Left forelimb (tissue), 1 donor: ENCODE measurements at regions not wholly inside any gene's neighbourhood (a gene's known extent, or its start where the extent isn't known, plus 50 kb on each side); places are given as distances from the start of the nearest gene placed in this dataset.
"Not testable (repeated sequence)": the region's sequence is repeated elsewhere in the genome, so short reads cannot be mapped to it uniquely, and the experiment has no call there.

Source experiments
- DNase-seq: peaks from one replicate; pipeline ENCODE4 v3.0.0-alpha.2; 2018; ENCODE audit warnings: low spot score

DNA sequence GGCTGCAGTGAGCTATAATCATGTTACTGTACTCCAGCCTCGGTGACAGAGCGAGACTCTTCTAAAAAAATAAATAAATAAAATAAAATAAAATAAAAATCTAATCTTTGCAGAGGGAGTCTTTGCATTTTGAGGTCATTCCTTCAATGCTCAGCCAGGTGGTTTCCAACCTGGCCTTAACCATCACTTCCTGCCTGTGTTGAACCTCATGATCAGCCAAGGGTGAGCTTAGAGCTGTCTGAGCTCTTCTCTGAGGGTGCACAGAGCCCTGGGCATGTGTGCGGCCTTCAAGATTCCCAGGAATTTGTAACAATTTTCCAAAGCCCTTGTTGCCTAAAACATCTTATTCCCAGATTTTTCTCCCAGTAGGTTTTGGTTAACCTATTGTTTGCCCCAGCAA lies 94.3 kb downstream of the KCNJ12 start:
- not testable (repeated sequence) for DNase-seq

DNA sequence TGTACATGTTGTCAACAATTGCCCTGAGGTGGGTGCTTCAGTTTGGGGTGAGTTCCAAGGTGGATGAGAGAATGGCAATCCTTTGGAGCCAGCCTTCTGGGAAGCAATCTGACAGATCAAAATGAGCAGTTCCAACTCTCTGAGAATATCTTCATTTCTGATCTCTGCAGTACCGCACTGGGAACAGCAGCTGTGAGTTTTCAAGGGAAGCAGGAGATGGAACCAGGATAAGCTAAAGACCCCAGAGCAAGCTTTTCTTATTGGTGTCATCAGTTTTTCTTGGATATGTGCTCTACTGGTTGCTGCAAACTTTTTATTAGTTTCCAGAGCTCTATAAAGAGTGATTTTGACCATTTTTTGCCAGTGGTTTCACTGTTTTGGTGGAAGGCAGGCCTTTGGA lies 94.7 kb downstream of the KCNJ12 start:
- DNase-seq, result no peak

GRCh38 chr17:21474815-21475214 lies 98.7 kb downstream of the KCNJ12 start:
- DNase-seq, result no peak

DNA sequence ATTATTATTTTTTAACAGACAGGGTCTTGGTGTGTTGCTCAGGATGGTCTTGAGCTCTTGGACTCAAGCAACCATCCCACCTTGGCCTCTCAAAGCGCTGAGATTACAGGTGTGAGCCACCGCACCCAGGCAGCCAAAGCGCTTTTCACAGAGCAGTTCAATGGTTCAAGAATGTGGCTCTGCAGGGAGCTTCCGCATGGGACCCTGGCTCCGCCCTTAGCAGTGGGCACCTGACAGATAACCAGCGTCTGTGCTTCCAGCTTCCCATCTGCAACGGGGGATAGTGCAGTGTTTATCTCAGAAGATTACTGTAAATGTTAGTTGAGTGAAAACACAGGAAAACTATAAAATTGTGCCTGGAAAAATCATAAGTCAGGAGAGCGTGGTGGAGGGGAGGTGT lies 99.4 kb downstream of the KCNJ12 start:
- no peak for DNase-seq

DNA sequence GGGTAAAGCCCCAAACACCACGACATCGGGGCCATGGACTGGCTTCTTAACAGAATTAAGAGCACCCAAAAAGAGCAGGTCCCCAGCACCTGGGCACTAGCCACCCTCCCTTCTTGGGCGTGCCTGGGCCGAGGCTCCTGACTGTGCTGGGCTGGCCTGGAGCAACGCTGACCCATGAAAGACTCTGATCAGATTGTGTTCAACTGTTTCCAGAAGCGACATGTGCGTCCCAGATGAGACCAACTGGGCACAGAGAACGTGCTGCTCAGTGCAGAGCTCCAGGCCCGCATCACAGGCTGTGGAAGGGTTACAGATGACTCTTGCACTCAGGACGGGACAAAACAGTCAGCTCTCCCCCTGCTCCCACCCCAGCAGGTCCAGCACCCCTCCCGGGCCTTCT lies 100.7 kb downstream of the KCNJ12 start:
- DNase-seq, result no peak

DNA sequence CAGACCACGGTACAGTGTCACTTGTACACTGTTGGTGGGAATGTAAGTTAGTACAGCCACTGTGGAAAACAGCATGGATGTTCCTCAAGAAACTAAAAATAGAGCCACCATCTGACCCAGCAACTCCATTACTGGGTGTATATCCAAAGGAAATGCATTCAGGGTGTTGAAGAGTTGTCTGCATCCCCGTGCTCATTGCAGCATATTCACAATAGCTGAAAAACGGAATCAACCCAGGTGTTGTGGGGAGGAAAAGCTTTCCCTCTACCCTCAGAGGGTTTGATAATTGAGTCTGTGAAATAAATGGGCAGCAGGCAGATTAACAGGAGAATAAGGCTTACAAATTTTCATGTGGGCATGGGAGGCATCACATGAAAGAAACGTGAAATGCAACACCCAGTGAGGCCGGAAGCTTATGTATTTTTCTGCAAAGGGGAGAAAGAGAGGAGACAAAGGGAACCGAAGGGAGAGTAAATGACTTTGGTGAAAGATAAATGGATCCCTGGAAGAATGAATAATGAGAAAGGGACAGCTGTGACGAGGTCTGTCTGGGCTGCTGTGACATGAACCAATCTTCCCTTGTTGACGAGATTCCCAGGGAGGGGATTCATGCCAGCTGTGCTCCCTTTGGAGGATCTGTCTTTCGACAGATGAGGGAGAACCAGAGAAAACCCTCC lies 106.2 kb downstream of the KCNJ12 start:
- DNase-seq, result no peak

DNA sequence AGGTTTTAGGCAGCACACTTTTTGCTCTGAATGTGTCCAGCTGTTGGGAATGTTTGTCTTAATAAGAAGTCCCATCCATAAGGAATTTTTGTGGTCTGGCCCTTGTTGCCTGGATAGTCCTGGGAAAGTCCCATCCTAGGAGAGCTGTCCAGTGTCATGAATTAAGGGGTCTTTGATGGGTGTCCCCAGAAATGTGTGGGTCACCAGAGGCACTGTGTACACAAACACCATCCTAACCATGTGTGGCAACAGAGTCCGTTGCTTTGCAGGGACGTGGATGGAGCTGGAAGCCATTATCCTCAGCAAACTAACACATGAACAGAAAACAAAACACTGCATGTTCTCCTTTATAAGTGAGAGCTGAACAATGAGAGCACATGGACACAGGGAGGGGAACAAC lies 111.9 kb downstream of the KCNJ12 start:
- DNase-seq, result not testable (repeated sequence)

- DNase-seq, result no peak
These were observed 117.8 kb downstream of the KCNJ12 start for GRCh38 chr17:21493993-21494392.

- no peak for DNase-seq
These were observed 119.1 kb downstream of the KCNJ12 start for GRCh38 chr17:21495281-21495680.

DNA sequence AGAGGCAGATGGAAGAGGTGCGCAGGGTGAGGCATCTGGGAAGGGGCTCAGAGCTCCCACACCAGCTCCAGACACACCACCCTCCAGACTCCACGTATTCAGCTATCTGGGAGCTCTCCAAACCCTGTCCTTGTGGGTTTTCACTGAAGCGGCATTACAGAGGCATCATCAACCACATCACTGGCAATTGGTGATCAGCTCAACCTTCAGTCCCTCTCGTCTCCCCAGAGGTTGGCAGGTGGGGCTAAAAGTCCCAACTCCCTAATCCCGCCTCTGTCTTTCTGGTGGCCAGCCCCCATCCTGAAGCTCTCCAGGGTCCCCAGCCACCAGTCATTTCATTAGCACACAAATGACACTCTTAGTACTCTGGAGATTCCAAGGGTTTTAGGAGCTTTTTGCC lies 123.9 kb downstream of the KCNJ12 start:
- no peak for DNase-seq

GRCh38 chr17:21501927-21502700 lies 126.0 kb downstream of the KCNJ12 start:
- DNase-seq, result not testable (repeated sequence)

- DNase-seq, result no peak
These were observed 130.0 kb downstream of the KCNJ12 start for GRCh38 chr17:21505819-21506815.

- not testable (repeated sequence) for DNase-seq
These were observed 131.6 kb downstream of the KCNJ12 start for GRCh38 chr17:21507806-21508205.

GRCh38 chr17:21508211-21508610 lies 132.1 kb downstream of the KCNJ12 start:
- DNase-seq, result no peak

- not testable (repeated sequence) for DNase-seq
These were observed 133.2 kb downstream of the KCNJ12 start for GRCh38 chr17:21509356-21509755.

GRCh38 chr17:21510686-21511362 lies 134.7 kb downstream of the KCNJ12 start:
- DNase-seq, result no peak

DNA sequence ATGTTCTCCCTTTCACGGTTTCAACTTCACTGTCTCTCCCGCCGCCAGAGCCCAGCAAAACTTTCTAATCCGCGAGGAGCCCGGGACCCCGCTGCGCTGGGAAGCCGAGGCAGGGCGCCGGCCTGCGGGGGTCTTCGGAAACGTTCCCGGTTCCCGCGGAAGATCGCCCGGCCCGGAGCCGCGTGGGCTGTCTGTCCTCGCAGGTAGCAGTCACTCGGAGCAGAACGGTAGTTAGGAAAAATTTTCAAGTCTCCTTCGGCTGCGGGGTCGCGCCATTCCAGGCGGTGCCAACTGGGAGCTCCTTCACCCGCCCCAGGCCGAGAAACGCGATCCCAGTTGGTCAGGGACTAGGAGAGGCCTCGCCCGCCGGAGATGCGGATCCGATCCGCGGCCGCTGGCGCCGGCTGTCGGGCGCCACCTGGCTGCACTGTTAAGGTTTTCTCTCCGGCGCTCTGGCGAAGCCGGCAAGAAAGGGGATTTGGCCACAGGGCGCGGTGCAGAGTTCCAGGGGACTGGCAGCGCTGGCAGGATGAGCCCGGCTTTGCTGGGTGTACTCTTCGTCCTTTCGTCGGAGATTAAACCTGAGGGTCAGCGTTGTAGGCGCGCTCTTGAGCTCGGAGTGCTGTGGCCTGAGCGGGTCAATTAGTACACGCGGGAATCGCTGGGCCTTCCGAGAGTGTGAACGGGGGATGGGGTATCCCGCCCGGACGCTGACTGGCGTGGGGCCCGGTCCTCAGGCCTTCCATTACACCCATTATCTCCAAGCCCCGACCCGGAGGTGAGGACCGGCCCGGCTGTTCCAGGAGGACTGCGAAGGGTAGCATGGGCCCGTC lies 135.4 kb downstream of the KCNJ12 start:
- peak; percentile 88 for DNase-seq

GRCh38 chr17:21512307-21513011 lies 136.3 kb downstream of the KCNJ12 start:
- no peak for DNase-seq

- peak; percentile 85 for DNase-seq
These were observed 136.9 kb downstream of the KCNJ12 start for GRCh38 chr17:21513012-21513570.

- not testable (repeated sequence) for DNase-seq
These were observed 138.4 kb downstream of the KCNJ12 start for GRCh38 chr17:21514567-21514966.
